ENCODE measurements at regions not wholly inside any gene's neighbourhood (a gene's known extent, or its start where the extent isn't known, plus 50 kb on each side); places are given as distances from the start of the nearest gene placed in this dataset.

DNA sequence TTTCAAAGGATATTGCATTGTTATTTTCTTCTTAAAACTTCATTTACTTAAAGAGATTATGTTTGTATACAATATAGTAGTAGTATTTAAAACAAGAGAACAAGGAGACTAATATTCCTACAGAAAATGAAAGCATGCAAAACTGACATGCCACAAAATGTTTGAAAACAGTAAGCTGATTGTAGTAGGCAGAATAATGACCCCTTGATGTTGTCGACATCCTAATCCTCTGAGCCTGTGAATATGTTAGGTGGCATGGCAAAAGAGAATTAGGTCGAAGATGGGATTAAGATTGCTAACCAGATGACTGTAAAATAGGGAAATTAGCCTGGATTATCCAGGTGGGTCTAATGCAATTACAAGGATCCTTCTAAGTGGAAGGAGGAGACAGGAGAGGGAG, 522.2 kb upstream of the NR3C2 start:
- 0% methylated on average over 2 of the region's 2 CpGs for WGBS (ENCODE audit: insufficient coverage, insufficient replicate concordance, low lambda C conversion rate, missing lambda C conversion rate)

More for the DNA sequence above, 522.2 kb upstream of the NR3C2 start:
- DNase-seq (ENCODE audit: low read depth, low spot score) (no peak), FAIRE-seq (no peak), ATAC-seq (no peak)
- ChIA-PET CTCF (no interaction called here), POLR2A (no interaction called here), RAD21 (ENCODE audit: unreplicated experiment) (interaction anchor here (1.0 kb wide), 1 partner anchor 934 kb away, joined by 3 read pairs; no protein-coding TSS in a partner anchor), SMC1A (ENCODE audit: uncharacterized antibody, unreplicated experiment) (no interaction called here)
- no peaks in the 10 kb centered on the region for H3K36me3 ChIP-seq (ENCODE audit: control insufficient read depth in 2 of 2, insufficient read depth in 2 of 2, low read length in 1 of 2)
- no peak overlapping the region for H3K4me2 ChIP-seq (ENCODE audit: control insufficient read depth, insufficient read depth)
- H3K4me3 ChIP-seq: no peak overlapping the region
- intact Hi-C loops (cut with micrococcal nuclease; ENCODE audit: unreplicated experiment): no loop called here
- no peak overlapping the region for H2AFZ ChIP-seq (ENCODE audit: control insufficient read depth, low read depth, low read length)
- no peaks in the 10 kb centered on the region for H4K20me1 ChIP-seq (ENCODE audit: control insufficient read depth, insufficient read depth)
- H3K79me2 ChIP-seq (ENCODE audit: control insufficient read depth, insufficient read depth, low read length): no peaks in the 10 kb centered on the region
- H3K9ac ChIP-seq (ENCODE audit: control insufficient read depth, insufficient read depth, low read length): no peak overlapping the region
- no peaks in the 10 kb centered on the region; a peak in 1 of 4 replicates for H3K27me3 ChIP-seq (replicated peaks in 1 of 2; ENCODE audit: control insufficient read depth in 2 of 2, insufficient read depth in 2 of 2, low read length in 1 of 2)
- BruUV-seq (replicated peaks): no TSS peak
- no peak for TF ChIP-seq CREM (IDR thresholded peaks at IDR 0.05; ENCODE audit: low read depth)
- TF ChIP-seq CHD4 (IDR thresholded peaks at IDR 0.05): no peak
- no peak for TF ChIP-seq SKIL (IDR thresholded peaks at IDR 0.05; ENCODE audit: low read depth, poor library complexity, severe bottlenecking)
- TF ChIP-seq ZZZ3 (IDR thresholded peaks at IDR 0.05; ENCODE audit: control insufficient read depth, insufficient read length, low read depth): no peak
- no peak for TF ChIP-seq CEBPB (IDR thresholded peaks at IDR 0.05; ENCODE audit: borderline replicate concordance in 1 of 2, low read depth in 2 of 2, low read length in 2 of 2)
- no peak for TF ChIP-seq EZH2 (IDR thresholded peaks at IDR 0.05; ENCODE audit: borderline replicate concordance, control insufficient read depth, low read depth, low read length)
- H3K27ac ChIP-seq (ENCODE audit: control insufficient read depth, insufficient read depth): no peak overlapping the region
- in situ Hi-C loops (cut with MboI): no loop called here
- H3K9me3 ChIP-seq (replicated peaks; ENCODE audit: control insufficient read depth, insufficient read depth, low read length): no peaks in the 10 kb centered on the region
- no peaks in the 10 kb centered on the region for H3K4me1 ChIP-seq (ENCODE audit: control insufficient read depth, insufficient read depth, low read length)

Data from GM12878 (cell line).